ENCODE measurements at regions not wholly inside any gene's neighbourhood (a gene's known extent, or its start where the extent isn't known, plus 50 kb on each side); places are given as distances from the start of the nearest gene placed in this dataset.

- TF ChIP-seq ZNF518A (tag by site-specific recombination; conservative IDR thresholded peaks at IDR 0.05; ENCODE audit: low read depth) (no peak), ZNF585B (tag by site-specific recombination; IDR thresholded peaks at IDR 0.05) (no peak), ZNF624 (tag by site-specific recombination; IDR thresholded peaks at IDR 0.05) (no peak), ZNF148 (tag by site-specific recombination; IDR thresholded peaks at IDR 0.05; ENCODE audit: borderline replicate concordance) (no peak)
These were observed 240.2 kb downstream of the IRX1 start (continued) for GRCh38 chr5:3835811-3836210.

GRCh38 chr5:3836528-3836927 lies 240.9 kb downstream of the IRX1 start:
- Histone ChIP-seq H3K36me3 (ENCODE audit: control insufficient read depth in 2 of 2, insufficient read depth in 1 of 2, low read length in 2 of 2) (no peaks in the 10 kb centered on the region), H3K9me3 (ENCODE audit: control insufficient read depth, insufficient read depth, low read depth, low read length) (no peaks in the 10 kb centered on the region), H3K4me1 (ENCODE audit: control insufficient read depth, insufficient read depth, low read length) (no peaks in the 10 kb centered on the region), H3K4me3 (ENCODE audit: low read depth, low read length) (no peak overlapping the region), H3K27ac (ENCODE audit: extremely low read depth, low read depth, low read length) (no peak overlapping the region)
- ChIA-PET POLR2A (no interaction called here), CTCF (no interaction called here)
- TF ChIP-seq KLF10 (tag by site-specific recombination; IDR thresholded peaks at IDR 0.05) (no peak), ZNF362 (tag by site-specific recombination; IDR thresholded peaks at IDR 0.05) (no peak), ZNF202 (tag by site-specific recombination; IDR thresholded peaks at IDR 0.05; ENCODE audit: borderline replicate concordance) (no peak), ZNF692 (tag by site-specific recombination; IDR thresholded peaks at IDR 0.05) (no peak), ZNF112 (tag by site-specific recombination; IDR thresholded peaks at IDR 0.05) (no peak), HIC1 (tag by site-specific recombination; IDR thresholded peaks at IDR 0.05) (no peak), ZNF623 (tag by site-specific recombination; IDR thresholded peaks at IDR 0.05) (no peak), ZNF626 (tag by site-specific recombination; IDR thresholded peaks at IDR 0.05) (no peak), ZNF114 (tag by site-specific recombination; IDR thresholded peaks at IDR 0.05) (no peak), ZNF621 (tag by site-specific recombination; IDR thresholded peaks at IDR 0.05) (no peak), ZNF394 (tag by site-specific recombination; IDR thresholded peaks at IDR 0.05; ENCODE audit: borderline replicate concordance) (no peak)
